Keratinocyte (primary cell): ENCODE measurements at regions not wholly inside any gene's neighbourhood (a gene's known extent, or its start where the extent isn't known, plus 50 kb on each side); places are given as distances from the start of the nearest gene placed in this dataset.

Source experiments
- DNase-seq: peaks from one replicate; pipeline ENCODE4 v3.0.0-alpha.2; 2011; ENCODE audit warnings: low read depth, missing footprints, low spot score
- FAIRE-seq: peaks from 2 replicates; lab custom pipeline; 2011; peaks lifted over from hg19 to GRCh38; lab: Jason Lieb, UNC
- H2AFZ ChIP-seq: 2 replicates; pipeline ENCODE4 v1.6.0; 2012; ENCODE audit warnings: low read length, control low read depth, inconsistent platforms; ENCODE audit not compliant: control insufficient read depth
- H3K27ac ChIP-seq: 2 replicates; pipeline ENCODE4 v1.5.1; 2011; ENCODE audit warnings: low read length; ENCODE audit not compliant: control insufficient read depth, insufficient read depth
- H3K27me3 ChIP-seq: 3 replicates; pipeline ENCODE4 v1.6.0; 2011; ENCODE audit warnings: low read length; ENCODE audit not compliant: control insufficient read depth, insufficient read depth; ENCODE audit errors: extremely low read depth
- H3K36me3 ChIP-seq, 2 experiments: 2 replicates in 1 of 2; 3 replicates in 1 of 2; pipeline ENCODE4 v1.5.1; 2011; ENCODE audit warnings: low read length in 2 of 2, mild to moderate bottlenecking in 1 of 2; ENCODE audit not compliant: control insufficient read depth in 2 of 2, insufficient read depth in 2 of 2; ENCODE audit errors: extremely low read depth in 1 of 2
- H3K4me1 ChIP-seq: 3 replicates; pipeline ENCODE4 v1.5.1; 2011; ENCODE audit warnings: low read length; ENCODE audit not compliant: control insufficient read depth, insufficient read depth; ENCODE audit errors: extremely low read depth
- H3K4me2 ChIP-seq: 3 replicates; pipeline ENCODE4 v1.6.0; 2011; ENCODE audit warnings: low read depth, low read length; ENCODE audit not compliant: control insufficient read depth, insufficient read depth; ENCODE audit errors: extremely low read depth
- H3K4me3 ChIP-seq, 3 experiments: fragments of 200-600 bp in 1 of 3; sonication (generic) in 1 of 3; 2 replicates in 2 of 3; 3 replicates in 1 of 3; pipeline ENCODE4 v1.5.1; 2011 to 2016; ENCODE audit warnings: low read length in 3 of 3, mild to moderate bottlenecking in 3 of 3, control low read depth in 2 of 3, inconsistent platforms in 1 of 3, low read depth in 1 of 3, mixed read lengths in 1 of 3, mixed run types in 1 of 3, moderate library complexity in 1 of 3; ENCODE audit not compliant: control insufficient read depth in 2 of 3, insufficient read depth in 2 of 3; ENCODE audit errors: extremely low read depth in 1 of 3
- H3K79me2 ChIP-seq: 2 replicates; pipeline ENCODE4 v1.6.0; 2012; ENCODE audit warnings: low read length; ENCODE audit not compliant: control insufficient read depth, insufficient read depth
- H3K9ac ChIP-seq: 3 replicates; pipeline ENCODE4 v1.6.0; 2011; ENCODE audit warnings: low read length; ENCODE audit not compliant: control insufficient read depth, insufficient read depth; ENCODE audit errors: extremely low read depth
- H3K9me1 ChIP-seq: 3 replicates; pipeline ENCODE4 v1.6.0; 2011; ENCODE audit warnings: low read length; ENCODE audit not compliant: control insufficient read depth, insufficient read depth; ENCODE audit errors: extremely low read depth
- H3K9me3 ChIP-seq: 2 replicates; pipeline ENCODE4 v1.5.1; 2012; ENCODE audit warnings: low read depth, low read length; ENCODE audit not compliant: control insufficient read depth
- H4K20me1 ChIP-seq: 3 replicates; pipeline ENCODE4 v1.6.0; 2011; ENCODE audit warnings: low read length; ENCODE audit not compliant: control insufficient read depth, insufficient read depth; ENCODE audit errors: extremely low read depth
- EZH2 ChIP-seq: IDR thresholded peaks from one replicate; pipeline ENCODE4 v1.6.1; 2012; ENCODE audit warnings: inconsistent platforms, mild to moderate bottlenecking, low read length, moderate library complexity
- dilution Hi-C: fragments of 300-500 bp; cut with MboI; formaldehyde crosslinking; loops from one replicate; pipeline ENCODE4 v1.7.0; 2020; ENCODE audit warnings: low sequenced_read_pairs; ENCODE audit not compliant: extremely low pct_ligation_motif_present
- TF ChIP-seq, protein P1 (sequence below), 3 experiments: IDR thresholded peaks in 1 of 3; conservative IDR thresholded peaks in 1 of 3; optimal IDR thresholded peaks in 1 of 3; 2 replicates in 2 of 3; 3 replicates in 1 of 3; pipeline versions ENCODE3 to v1.5.1; 2011; ENCODE audit warnings: low read length in 3 of 3, mild to moderate bottlenecking in 3 of 3, moderate library complexity in 2 of 3, control low read depth in 1 of 3, inconsistent platforms in 1 of 3; ENCODE audit not compliant: insufficient read depth in 2 of 3; ENCODE audit errors: extremely low read depth in 1 of 3

DNA sequence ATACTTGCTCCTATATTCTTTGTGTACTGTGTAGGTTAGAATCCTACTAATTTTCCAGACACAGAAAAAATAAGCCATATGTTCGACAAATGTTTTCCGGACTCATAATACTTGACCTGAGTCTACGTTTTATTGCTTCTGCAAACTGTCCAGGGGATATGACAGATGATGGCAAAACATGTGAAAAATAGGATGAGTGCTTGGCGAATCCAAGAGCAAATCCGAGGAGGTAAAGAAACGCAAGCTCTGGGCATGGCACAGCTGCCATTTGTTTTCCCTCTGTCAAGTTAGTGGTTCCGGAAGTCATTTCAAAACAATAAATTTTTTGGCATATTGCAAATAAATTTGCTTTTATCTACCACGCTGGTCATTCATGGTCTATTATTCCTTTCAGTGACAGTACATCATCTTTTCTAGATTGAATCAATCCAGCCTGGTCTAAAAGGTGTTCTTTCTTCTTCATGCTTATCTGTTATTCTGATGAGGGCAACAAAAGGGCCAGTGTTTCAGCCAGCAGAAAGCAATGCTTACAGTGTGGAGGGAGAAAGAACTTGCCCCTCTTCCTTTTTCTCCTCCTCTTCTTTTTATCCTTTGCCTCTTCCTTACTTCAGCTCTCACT is 476.1 kb upstream of the SOX11 start:
- FAIRE-seq (no peak), DNase-seq (no peak)
- Histone ChIP-seq H2AFZ (no peak overlapping the region), H3K27me3 (no peaks in the 10 kb centered on the region), H3K9me3 (no peaks in the 10 kb centered on the region), H3K79me2 (no peaks in the 10 kb centered on the region), H3K36me3 (no peaks in the 10 kb centered on the region), H3K4me1 (no peaks in the 10 kb centered on the region), H3K4me2 (no peak overlapping the region), H3K9me1 (no peaks in the 10 kb centered on the region), H3K4me3 (no peak overlapping the region), H3K9ac (no peak overlapping the region), H4K20me1 (no peaks in the 10 kb centered on the region), H3K27ac (no peak overlapping the region)
- dilution Hi-C loops: no loop called here
- TF ChIP-seq, protein P1, sequence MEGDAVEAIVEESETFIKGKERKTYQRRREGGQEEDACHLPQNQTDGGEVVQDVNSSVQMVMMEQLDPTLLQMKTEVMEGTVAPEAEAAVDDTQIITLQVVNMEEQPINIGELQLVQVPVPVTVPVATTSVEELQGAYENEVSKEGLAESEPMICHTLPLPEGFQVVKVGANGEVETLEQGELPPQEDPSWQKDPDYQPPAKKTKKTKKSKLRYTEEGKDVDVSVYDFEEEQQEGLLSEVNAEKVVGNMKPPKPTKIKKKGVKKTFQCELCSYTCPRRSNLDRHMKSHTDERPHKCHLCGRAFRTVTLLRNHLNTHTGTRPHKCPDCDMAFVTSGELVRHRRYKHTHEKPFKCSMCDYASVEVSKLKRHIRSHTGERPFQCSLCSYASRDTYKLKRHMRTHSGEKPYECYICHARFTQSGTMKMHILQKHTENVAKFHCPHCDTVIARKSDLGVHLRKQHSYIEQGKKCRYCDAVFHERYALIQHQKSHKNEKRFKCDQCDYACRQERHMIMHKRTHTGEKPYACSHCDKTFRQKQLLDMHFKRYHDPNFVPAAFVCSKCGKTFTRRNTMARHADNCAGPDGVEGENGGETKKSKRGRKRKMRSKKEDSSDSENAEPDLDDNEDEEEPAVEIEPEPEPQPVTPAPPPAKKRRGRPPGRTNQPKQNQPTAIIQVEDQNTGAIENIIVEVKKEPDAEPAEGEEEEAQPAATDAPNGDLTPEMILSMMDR (optimal IDR thresholded peaks at IDR 0.05 in 1 of 3, IDR thresholded peaks at IDR 0.05 in 1 of 3, conservative IDR thresholded peaks at IDR 0.05 in 1 of 3; ENCODE audit: extremely low read depth in 1 of 3, insufficient read depth in 2 of 3, low read length in 3 of 3): no peak
- no peak for TF ChIP-seq EZH2

GRCh38 chr2:5227062-5227699 is 465.0 kb upstream of the SOX11 start:
- no peaks in the 10 kb centered on the region for H3K4me1 ChIP-seq
- no peaks in the 10 kb centered on the region for H3K36me3 ChIP-seq
- H3K4me3 ChIP-seq: no peak overlapping the region
- TF ChIP-seq EZH2: no peak
- TF ChIP-seq, protein P1 (optimal IDR thresholded peaks at IDR 0.05 in 1 of 3, IDR thresholded peaks at IDR 0.05 in 1 of 3, conservative IDR thresholded peaks at IDR 0.05 in 1 of 3; ENCODE audit: extremely low read depth in 1 of 3, insufficient read depth in 2 of 3, low read length in 3 of 3): no peak
- H3K9ac ChIP-seq: no peak overlapping the region
- peaks cover 1% of the 10 kb centered on the region for H3K9me3 ChIP-seq
- no peak overlapping the region for H3K4me2 ChIP-seq
- FAIRE-seq (no peak), DNase-seq (no peak)
- H2AFZ ChIP-seq: no peak overlapping the region
- no peaks in the 10 kb centered on the region for H3K27me3 ChIP-seq
- dilution Hi-C loops: no loop called here
- H4K20me1 ChIP-seq: no peaks in the 10 kb centered on the region
- no peaks in the 10 kb centered on the region for H3K9me1 ChIP-seq
- H3K27ac ChIP-seq: no peak overlapping the region
- no peaks in the 10 kb centered on the region for H3K79me2 ChIP-seq
